Caco-2 (cell line): ENCODE measurements at regions not wholly inside any gene's neighbourhood (a gene's known extent, or its start where the extent isn't known, plus 50 kb on each side); places are given as distances from the start of the nearest gene placed in this dataset.

Experiments
- BruUV-seq: library from RNA; stranded (reverse); fragments of 400-500 nt; replicated peaks from 2 replicates; lab custom pipeline; 2021; lab: Mats Ljungman, UMichigan
- CTCF ChIA-PET: fragments of 300-600 bp; sonication (Branson Sonifier 250); formaldehyde crosslinking; loops from one replicate; lab custom pipeline; 2022; ENCODE audit warnings: antibody characterized with exemption; lab: Charles Lee
- POLR2A ChIA-PET: fragments of 300-600 bp; sonication (Branson Sonifier 250); formaldehyde crosslinking; loops from one replicate; lab custom pipeline; 2022; ENCODE audit warnings: antibody characterized with exemption; lab: Charles Lee
- DNase-seq, 2 experiments: peaks; one replicate each; pipeline versions ENCODE4 v3.0.0 to v3.0.0-alpha.2; 2020 to 2022
- H3K27me3 ChIP-seq: replicated peaks from 2 replicates; pipeline ENCODE4 v1.6.0; 2011; ENCODE audit warnings: low read length; ENCODE audit not compliant: control insufficient read depth, insufficient read depth
- H3K36me3 ChIP-seq: 2 replicates; pipeline ENCODE4 v1.5.1; 2011; ENCODE audit warnings: low read length; ENCODE audit not compliant: control insufficient read depth, insufficient read depth
- H3K4me1 ChIP-seq: fragments of 250-450 bp; sonication (Bioruptor Pico); 2 replicates; pipeline ENCODE4 v1.5.1; 2020; ENCODE audit warnings: mild to moderate bottlenecking
- H3K4me3 ChIP-seq: 2 replicates; pipeline ENCODE4 v1.5.1; 2011; ENCODE audit warnings: low read depth, mild to moderate bottlenecking, control low read depth, low read length
- H3K9me3 ChIP-seq: fragments of 250-450 bp; sonication (Bioruptor Pico); 2 replicates; pipeline ENCODE4 v1.5.1; 2020; ENCODE audit warnings: mild to moderate bottlenecking, moderate library complexity
- H3K27ac Mint-ChIP-seq: one replicate; pipeline ENCODE4 v1.8.0; 2022; ENCODE audit warnings: mixed read lengths; ENCODE audit not compliant: unreplicated experiment
- H3K27me3 Mint-ChIP-seq: one replicate; pipeline ENCODE4 v1.8.0; 2022; ENCODE audit warnings: mixed read lengths; ENCODE audit not compliant: insufficient read depth, unreplicated experiment
- H3K36me3 Mint-ChIP-seq: one replicate; pipeline ENCODE4 v1.8.0; 2022; ENCODE audit warnings: mild to moderate bottlenecking, mixed read lengths; ENCODE audit not compliant: insufficient read depth, unreplicated experiment
- H3K4me1 Mint-ChIP-seq: one replicate; pipeline ENCODE4 v1.8.0; 2022; ENCODE audit warnings: low read depth, mixed read lengths; ENCODE audit not compliant: unreplicated experiment
- H3K4me3 Mint-ChIP-seq: one replicate; pipeline ENCODE4 v1.8.0; 2022; ENCODE audit warnings: mild to moderate bottlenecking, moderate library complexity, mixed read lengths; ENCODE audit not compliant: unreplicated experiment
- H3K9me3 Mint-ChIP-seq: one replicate; pipeline ENCODE4 v1.8.0; 2022; ENCODE audit warnings: mixed read lengths; ENCODE audit not compliant: unreplicated experiment
- CTCF ChIP-seq, 2 experiments: fragments of 200-600 bp in 1 of 2; IDR thresholded peaks; 1 replicate in 1 of 2; 2 replicates in 1 of 2; pipeline versions ENCODE4 v1.5.1 to v1.8.0; 2011 to 2022; ENCODE audit warnings: antibody characterized with exemption in 1 of 2, control low read depth in 1 of 2, inconsistent platforms in 1 of 2, low read depth in 1 of 2, low read length in 1 of 2, mild to moderate bottlenecking in 1 of 2, moderate library complexity in 1 of 2; ENCODE audit not compliant: insufficient read depth in 1 of 2, severe bottlenecking in 1 of 2, unreplicated experiment in 1 of 2
- intact Hi-C: fragments of 100-400 bp; cut with micrococcal nuclease; formaldehyde crosslinking; loops from one replicate; pipeline ENCODE4 v1.10.0; 2022; ENCODE audit not compliant: unreplicated experiment

DNA sequence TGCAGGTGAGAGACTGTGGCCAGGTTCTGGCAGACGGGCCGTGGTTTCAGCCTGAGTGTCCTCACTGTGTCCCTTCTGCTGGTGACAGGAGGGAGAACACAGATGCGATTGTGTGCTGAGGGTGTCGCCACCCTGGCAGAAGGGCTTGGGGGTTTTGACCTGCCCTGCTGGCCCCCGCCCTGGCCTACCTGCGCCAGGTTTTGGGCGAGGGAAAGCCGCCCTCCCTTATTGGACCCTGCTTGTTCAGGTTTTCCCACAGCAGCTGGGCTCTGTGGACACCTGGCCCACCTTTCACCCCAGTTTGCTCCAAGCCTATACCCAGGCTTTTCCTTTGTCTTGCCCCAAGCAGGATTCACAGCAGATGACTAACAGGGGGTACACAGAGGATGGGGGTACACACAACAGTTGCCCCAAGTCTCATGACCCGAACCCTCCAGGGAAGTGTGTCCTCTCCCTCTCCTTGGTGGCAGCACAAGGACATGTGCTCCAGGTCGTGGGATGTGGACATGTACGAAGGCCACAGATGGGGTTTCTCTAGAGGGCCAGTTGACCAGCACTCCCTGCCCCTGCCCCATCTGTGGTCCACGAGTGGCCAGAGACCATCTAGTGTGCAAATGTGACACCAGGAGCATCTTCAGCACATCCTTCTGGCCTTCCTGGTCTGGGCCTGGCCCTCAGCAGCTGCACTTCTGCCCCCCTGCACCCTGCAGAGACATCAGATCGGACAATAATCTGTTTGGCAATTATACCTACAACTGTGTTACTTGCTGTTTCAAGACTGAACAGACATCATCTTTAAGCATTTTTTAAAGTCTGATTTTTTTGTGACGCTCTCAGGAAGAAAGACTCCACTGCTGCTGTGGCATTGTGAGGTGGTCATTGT is 265.8 kb upstream of the IRX4 start:
- Mint-ChIP-seq H3K27ac (no peak overlapping the region), H3K27me3 (peaks cover 2% of the 10 kb centered on the region), H3K4me3 (no peak overlapping the region), H3K4me1 (no peaks in the 10 kb centered on the region), H3K9me3 (no peaks in the 10 kb centered on the region), H3K36me3 (no peaks in the 10 kb centered on the region)
- no peaks in the 10 kb centered on the region; the same call in none of the 2 replicates for H3K9me3 ChIP-seq
- intact Hi-C loops, result no loop called here
- DNase-seq, result no peak
- H3K4me3 ChIP-seq, result no peak overlapping the region
- no TSS peak for BruUV-seq
- H3K36me3 ChIP-seq, result no peaks in the 10 kb centered on the region
- ChIA-PET POLR2A (no interaction called here), CTCF (no interaction called here)
- TF ChIP-seq CTCF (IDR thresholded peaks at IDR 0.05; ENCODE audit: insufficient read depth in 1 of 2, low read depth in 1 of 2, low read length in 1 of 2, severe bottlenecking in 1 of 2, unreplicated experiment in 1 of 2), result no peak
- H3K4me1 ChIP-seq, result no peaks in the 10 kb centered on the region
- no peaks in the 10 kb centered on the region for H3K27me3 ChIP-seq

GRCh38 chr5:2147504-2148311 is 265.0 kb upstream of the IRX4 start:
- intact Hi-C loops, result no loop called here
- H3K9me3 Mint-ChIP-seq, result no peaks in the 10 kb centered on the region
- peaks cover 2% of the 10 kb centered on the region for H3K27me3 Mint-ChIP-seq
- H3K36me3 ChIP-seq, result no peaks in the 10 kb centered on the region
- H3K4me1 ChIP-seq, result no peaks in the 10 kb centered on the region
- no peak for DNase-seq
- no peak for TF ChIP-seq CTCF (IDR thresholded peaks at IDR 0.05; ENCODE audit: insufficient read depth in 1 of 2, low read depth in 1 of 2, low read length in 1 of 2, severe bottlenecking in 1 of 2, unreplicated experiment in 1 of 2)
- no TSS peak for BruUV-seq
- no peak overlapping the region for H3K27ac Mint-ChIP-seq
- no peaks in the 10 kb centered on the region for H3K27me3 ChIP-seq
- H3K4me1 Mint-ChIP-seq, result no peaks in the 10 kb centered on the region
- H3K36me3 Mint-ChIP-seq, result no peaks in the 10 kb centered on the region
- no peaks in the 10 kb centered on the region; the same call in none of the 2 replicates for H3K9me3 ChIP-seq
- no peak overlapping the region for H3K4me3 ChIP-seq
- ChIA-PET CTCF (no interaction called here), POLR2A (no interaction called here)
- no peak overlapping the region for H3K4me3 Mint-ChIP-seq

DNA sequence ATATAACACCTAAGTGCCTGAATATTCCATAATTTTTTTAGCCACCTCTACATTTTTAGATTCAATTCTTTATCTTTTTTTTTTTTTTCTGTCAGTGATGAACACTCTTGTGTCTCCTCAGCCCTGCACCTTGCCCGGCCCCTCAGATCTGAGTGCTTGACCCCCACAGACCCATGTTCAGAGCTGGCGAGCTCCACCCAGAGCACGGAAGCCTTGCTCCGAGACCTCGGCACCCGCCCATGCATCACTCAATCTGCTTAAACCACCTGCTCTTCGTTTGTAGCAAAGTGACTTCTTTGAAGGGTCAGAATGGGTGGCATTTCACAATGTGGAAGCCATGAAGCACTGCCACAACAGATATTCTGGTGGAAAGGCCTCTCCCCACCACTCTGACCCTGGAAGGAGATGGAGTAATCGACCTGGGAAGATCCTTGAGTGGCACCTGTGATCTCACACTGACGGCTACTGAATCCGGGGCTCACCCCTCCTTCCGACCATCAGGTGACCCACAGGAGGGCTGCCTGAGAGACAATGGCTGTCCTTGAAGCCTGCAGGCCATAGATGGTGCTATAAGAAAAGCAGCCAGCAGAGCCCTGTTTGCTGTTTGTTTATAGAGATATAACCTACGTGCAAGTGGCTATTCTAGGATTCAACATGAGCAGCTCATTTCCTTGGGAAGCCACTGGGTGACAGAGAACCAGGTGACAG is 261.1 kb upstream of the IRX4 start:
- no peaks in the 10 kb centered on the region for H3K4me1 ChIP-seq
- intact Hi-C loops, result no loop called here
- DNase-seq, result no peak
- Mint-ChIP-seq H3K4me3 (no peak overlapping the region), H3K4me1 (no peaks in the 10 kb centered on the region), H3K36me3 (no peaks in the 10 kb centered on the region), H3K27me3 (peaks cover 5% of the 10 kb centered on the region), H3K9me3 (no peaks in the 10 kb centered on the region), H3K27ac (no peak overlapping the region)
- CTCF ChIA-PET, result no interaction called here
- TF ChIP-seq CTCF (IDR thresholded peaks at IDR 0.05; ENCODE audit: insufficient read depth in 1 of 2, low read depth in 1 of 2, low read length in 1 of 2, severe bottlenecking in 1 of 2, unreplicated experiment in 1 of 2), result no peak
- no peaks in the 10 kb centered on the region for H3K27me3 ChIP-seq
- H3K36me3 ChIP-seq, result no peaks in the 10 kb centered on the region
- H3K4me3 ChIP-seq, result no peak overlapping the region
- no peaks in the 10 kb centered on the region; the same call in 1 of the 2 replicates for H3K9me3 ChIP-seq
- BruUV-seq, result no TSS peak
- POLR2A ChIA-PET, result no interaction called here
